ENCODE measurements at regions not wholly inside any gene's neighbourhood (a gene's known extent, or its start where the extent isn't known, plus 50 kb on each side); places are given as distances from the start of the nearest gene placed in this dataset.

DNA sequence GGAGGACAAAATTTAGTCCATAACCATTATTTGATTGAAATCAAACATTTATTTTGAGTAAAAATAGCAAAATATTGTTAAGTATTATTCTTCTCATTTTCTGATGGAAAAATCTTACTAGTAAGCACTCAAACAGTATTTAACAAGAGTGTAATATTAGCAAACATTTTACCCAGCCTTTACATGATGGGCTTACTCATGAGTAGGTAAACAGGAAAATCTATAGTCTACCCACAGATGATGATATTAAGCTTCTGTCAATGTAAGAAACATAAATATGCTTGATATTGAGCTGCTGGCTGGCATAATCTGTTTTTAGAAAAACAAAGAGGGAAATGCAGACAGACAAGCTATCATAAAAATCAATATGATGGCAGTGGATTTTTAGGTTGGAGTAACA lies 418.5 kb upstream of the COX7C start:
- TF ChIP-seq, protein P1, sequence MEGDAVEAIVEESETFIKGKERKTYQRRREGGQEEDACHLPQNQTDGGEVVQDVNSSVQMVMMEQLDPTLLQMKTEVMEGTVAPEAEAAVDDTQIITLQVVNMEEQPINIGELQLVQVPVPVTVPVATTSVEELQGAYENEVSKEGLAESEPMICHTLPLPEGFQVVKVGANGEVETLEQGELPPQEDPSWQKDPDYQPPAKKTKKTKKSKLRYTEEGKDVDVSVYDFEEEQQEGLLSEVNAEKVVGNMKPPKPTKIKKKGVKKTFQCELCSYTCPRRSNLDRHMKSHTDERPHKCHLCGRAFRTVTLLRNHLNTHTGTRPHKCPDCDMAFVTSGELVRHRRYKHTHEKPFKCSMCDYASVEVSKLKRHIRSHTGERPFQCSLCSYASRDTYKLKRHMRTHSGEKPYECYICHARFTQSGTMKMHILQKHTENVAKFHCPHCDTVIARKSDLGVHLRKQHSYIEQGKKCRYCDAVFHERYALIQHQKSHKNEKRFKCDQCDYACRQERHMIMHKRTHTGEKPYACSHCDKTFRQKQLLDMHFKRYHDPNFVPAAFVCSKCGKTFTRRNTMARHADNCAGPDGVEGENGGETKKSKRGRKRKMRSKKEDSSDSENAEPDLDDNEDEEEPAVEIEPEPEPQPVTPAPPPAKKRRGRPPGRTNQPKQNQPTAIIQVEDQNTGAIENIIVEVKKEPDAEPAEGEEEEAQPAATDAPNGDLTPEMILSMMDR (IDR thresholded peaks at IDR 0.05; ENCODE audit: poor library complexity), result no peak
- no peak for TF ChIP-seq EZH2 (IDR thresholded peaks at IDR 0.05; ENCODE audit: borderline replicate concordance)
